Lower leg skin (tissue), 3 donors: ENCODE measurements at regions not wholly inside any gene's neighbourhood (a gene's known extent, or its start where the extent isn't known, plus 50 kb on each side); places are given as distances from the start of the nearest gene placed in this dataset.

Experiments
- CTCF ChIP-seq, 3 donors: fragments of 450-650 bp; IDR thresholded peaks; one replicate each; pipeline ENCODE4 v1.5.1; 2016; ENCODE audit warnings: antibody characterized with exemption in 3 of 3, mild to moderate bottlenecking in 3 of 3, moderate library complexity in 2 of 3
- POLR2A ChIP-seq, 2 donors: fragments of 450-650 bp; IDR thresholded peaks; one replicate each; pipeline ENCODE4 v1.6.1; 2016 to 2017; ENCODE audit warnings: antibody characterized with exemption in 2 of 2, mild to moderate bottlenecking in 1 of 2, moderate library complexity in 1 of 2

GRCh38 chr6:9732056-9732455, 682.8 kb downstream of the TFAP2A start:
- TF ChIP-seq CTCF (IDR thresholded peaks at IDR 0.05) (no peak), POLR2A (IDR thresholded peaks at IDR 0.05) (no peak)
